Islet of Langerhans (tissue), 1 donor: ENCODE measurements at regions not wholly inside any gene's neighbourhood (a gene's known extent, or its start where the extent isn't known, plus 50 kb on each side); places are given as distances from the start of the nearest gene placed in this dataset.

Experiments used
- FAIRE-seq: peaks from one replicate; lab custom pipeline; 2011; peaks lifted over from hg19 to GRCh38; lab: Jason Lieb, UNC

- FAIRE-seq: no peak
Measured at GRCh38 chr9:80893190-80893589, 796.2 kb downstream of the TLE1 start.

GRCh38 chr9:80892703-80893102, 796.6 kb downstream of the TLE1 start:
- no peak for FAIRE-seq

- FAIRE-seq: no peak
Measured at GRCh38 chr9:80890124-80890523, 799.2 kb downstream of the TLE1 start.

GRCh38 chr9:80885894-80886293, 803.5 kb downstream of the TLE1 start:
- FAIRE-seq: no peak

GRCh38 chr9:80883826-80884579, 805.3 kb downstream of the TLE1 start:
- FAIRE-seq: no peak

GRCh38 chr9:80883426-80883825, 805.9 kb downstream of the TLE1 start:
- no peak for FAIRE-seq

GRCh38 chr9:80881940-80882339, 807.4 kb downstream of the TLE1 start:
- FAIRE-seq: no peak

- no peak for FAIRE-seq
Measured at GRCh38 chr9:80881320-80881719, 808.0 kb downstream of the TLE1 start.

- FAIRE-seq: no peak
Measured at GRCh38 chr9:80878556-80878955, 810.8 kb downstream of the TLE1 start.

GRCh38 chr9:80875947-80876346, 813.4 kb downstream of the TLE1 start:
- no peak for FAIRE-seq

GRCh38 chr9:80874276-80874675, 815.1 kb downstream of the TLE1 start:
- FAIRE-seq: no peak

- no peak for FAIRE-seq
Measured at GRCh38 chr9:80873861-80874260, 815.5 kb downstream of the TLE1 start.

- FAIRE-seq: no peak
Measured at GRCh38 chr9:80871596-80871995, 817.8 kb downstream of the TLE1 start.

GRCh38 chr9:80867731-80868130, 821.6 kb downstream of the TLE1 start:
- no peak for FAIRE-seq

- no peak for FAIRE-seq
Measured at GRCh38 chr9:80866576-80867227, 822.6 kb downstream of the TLE1 start.

GRCh38 chr9:80866121-80866520, 823.2 kb downstream of the TLE1 start:
- FAIRE-seq: no peak

GRCh38 chr9:80843028-80843427, 846.3 kb downstream of the TLE1 start:
- FAIRE-seq: no peak

- FAIRE-seq: no peak
Measured at GRCh38 chr9:80842389-80842788, 847.0 kb downstream of the TLE1 start.

GRCh38 chr9:80841888-80842287, 847.5 kb downstream of the TLE1 start:
- FAIRE-seq: no peak

- FAIRE-seq: no peak
Measured at GRCh38 chr9:80839821-80840675, 849.3 kb downstream of the TLE1 start.

GRCh38 chr9:80836013-80836412, 853.3 kb downstream of the TLE1 start:
- FAIRE-seq: no peak

GRCh38 chr9:80831751-80832150, 857.6 kb downstream of the TLE1 start:
- FAIRE-seq: no peak

GRCh38 chr9:80811656-80812055, 877.7 kb downstream of the TLE1 start:
- FAIRE-seq: no peak
